Bronchial epithelial cell (primary cell): ENCODE measurements at regions not wholly inside any gene's neighbourhood (a gene's known extent, or its start where the extent isn't known, plus 50 kb on each side); places are given as distances from the start of the nearest gene placed in this dataset.
A peak's percentile ranks its signal among the peaks of the same experiment; 100 is the strongest.

ENCODE experiments used
- DNase-seq: peaks from one replicate; pipeline ENCODE4 v3.0.0-alpha.2; 2010; ENCODE audit warnings: low read depth
- FAIRE-seq: peaks from 2 replicates; lab custom pipeline; 2011; peaks lifted over from hg19 to GRCh38; lab: Jason Lieb, UNC
- H3K27me3 ChIP-seq: 2 replicates; pipeline ENCODE4 v1.5.1; 2011; ENCODE audit warnings: low read length; ENCODE audit not compliant: control insufficient read depth, insufficient read depth
- H3K36me3 ChIP-seq: 2 replicates; pipeline ENCODE4 v1.5.1; 2011; ENCODE audit warnings: low read length; ENCODE audit not compliant: control insufficient read depth, insufficient read depth
- H3K4me3 ChIP-seq: 2 replicates; pipeline ENCODE4 v1.5.1; 2011; ENCODE audit warnings: mild to moderate bottlenecking, low read depth, low read length, control low read depth
- CTCF ChIP-seq: IDR thresholded peaks from 2 replicates; pipeline ENCODE4 v1.5.1; 2011; ENCODE audit warnings: mild to moderate bottlenecking, moderate library complexity, low read length, control low read depth, inconsistent platforms; ENCODE audit not compliant: insufficient read depth, severe bottlenecking

GRCh38 chr17:71067669-71068407 is 898.5 kb downstream of the KCNJ2 start:
- peak; percentile 20 for DNase-seq
- H3K4me3 ChIP-seq = no peak overlapping the region
- FAIRE-seq = no peak
- H3K36me3 ChIP-seq = no peaks in the 10 kb centered on the region
- TF ChIP-seq CTCF = no peak
- no peaks in the 10 kb centered on the region for H3K27me3 ChIP-seq

GRCh38 chr17:71068408-71068750 is 899.0 kb downstream of the KCNJ2 start:
- H3K27me3 ChIP-seq = no peaks in the 10 kb centered on the region
- TF ChIP-seq CTCF = no peak
- no peaks in the 10 kb centered on the region for H3K36me3 ChIP-seq
- FAIRE-seq (no peak), DNase-seq (no peak)
- no peak overlapping the region for H3K4me3 ChIP-seq

GRCh38 chr17:71071041-71071440 is 901.7 kb downstream of the KCNJ2 start:
- no peak overlapping the region for H3K4me3 ChIP-seq
- no peak for TF ChIP-seq CTCF
- no peaks in the 10 kb centered on the region for H3K36me3 ChIP-seq
- DNase-seq (no peak), FAIRE-seq (no peak)
- H3K27me3 ChIP-seq = no peaks in the 10 kb centered on the region

GRCh38 chr17:71071837-71072236 is 902.5 kb downstream of the KCNJ2 start:
- Histone ChIP-seq H3K4me3 (no peak overlapping the region), H3K36me3 (no peaks in the 10 kb centered on the region), H3K27me3 (no peaks in the 10 kb centered on the region)
- FAIRE-seq = peak; percentile 100
- no peak for TF ChIP-seq CTCF
- peak; percentile 99 for DNase-seq

- Histone ChIP-seq H3K4me3 (no peak overlapping the region), H3K36me3 (no peaks in the 10 kb centered on the region), H3K27me3 (no peaks in the 10 kb centered on the region)
- FAIRE-seq (no peak), DNase-seq (no peak)
- no peak for TF ChIP-seq CTCF
Measured at GRCh38 chr17:71080937-71081336, 911.6 kb downstream of the KCNJ2 start.

GRCh38 chr17:71081666-71082065 is 912.3 kb downstream of the KCNJ2 start:
- no peaks in the 10 kb centered on the region for H3K27me3 ChIP-seq
- no peaks in the 10 kb centered on the region for H3K36me3 ChIP-seq
- DNase-seq (no peak), FAIRE-seq (no peak)
- no peak overlapping the region for H3K4me3 ChIP-seq
- no peak for TF ChIP-seq CTCF
